Sigmoid colon (tissue), 6 donors: ENCODE measurements at regions not wholly inside any gene's neighbourhood (a gene's known extent, or its start where the extent isn't known, plus 50 kb on each side); places are given as distances from the start of the nearest gene placed in this dataset.

Experiments used
- DNase-seq: peaks from one replicate; pipeline ENCODE4 v3.0.0-alpha.2; 2019
- H3K27ac ChIP-seq, 4 donors: fragments of 200-600 bp; sonication (generic); one replicate each; pipeline ENCODE4 v1.5.1; 2016 to 2019; ENCODE audit warnings: mild to moderate bottlenecking in 1 of 4
- H3K27me3 ChIP-seq, 3 donors: fragments of 200-600 bp; sonication (generic); one replicate each; pipeline ENCODE4 v1.5.1; 2019; ENCODE audit warnings: mild to moderate bottlenecking in 1 of 3
- H3K36me3 ChIP-seq, 4 donors: fragments of 200-600 bp; sonication (generic); one replicate each; pipeline ENCODE4 v1.5.1; 2016 to 2019
- H3K4me1 ChIP-seq, 4 donors: fragments of 200-600 bp; sonication (generic); one replicate each; pipeline ENCODE4 v1.5.1; 2017 to 2019
- H3K4me3 ChIP-seq, 4 donors: fragments of 200-600 bp; sonication (generic); one replicate each; pipeline ENCODE4 v1.5.1; 2017 to 2019; ENCODE audit warnings: mild to moderate bottlenecking in 2 of 4, moderate library complexity in 1 of 4
- H3K9me3 ChIP-seq, 4 donors: fragments of 200-600 bp in 3 of 4; sonication (generic) in 3 of 4; one replicate each; pipeline versions ENCODE4 v1.5.1 to v1.6.1; 2013 to 2019
- EP300 ChIP-seq, 4 donors: sonication (generic); formaldehyde crosslinking; IDR thresholded peaks; one replicate each; pipeline ENCODE4 v1.6.1; 2017; ENCODE audit warnings: antibody characterized with exemption in 4 of 4
- POLR2A ChIP-seq, 2 donors: fragments of 450-650 bp; IDR thresholded peaks; one replicate each; pipeline ENCODE4 v1.6.1; 2016; ENCODE audit warnings: antibody characterized with exemption in 2 of 2, mild to moderate bottlenecking in 2 of 2, moderate library complexity in 2 of 2
- POLR2AphosphoS5 ChIP-seq, 4 donors: sonication (generic); formaldehyde crosslinking; IDR thresholded peaks; one replicate each; pipeline ENCODE4 v1.6.1; 2017; ENCODE audit warnings: antibody characterized with exemption in 4 of 4
- WGBS, 2 donors: extraction: QIAGEN DNeasy Blood & Tissue Kit; methylation state at CpG; one replicate each; pipeline ENCODE4 v1.1.7; 2013; 5-methylcytosine and 5-hydroxymethylcytosine counted together
- intact Hi-C: fragments of 100-400 bp; cut with DNase I; formaldehyde crosslinking; loops from one replicate; pipeline ENCODE4 v1.15.1; 2023
- TF ChIP-seq, protein P1 (sequence below), 4 experiments: fragments of 450-650 bp in 3 of 4; fragments of 200-600 bp in 1 of 4; IDR thresholded peaks; one replicate each; pipeline ENCODE4 v1.5.1; 2016 to 2019; ENCODE audit warnings: antibody characterized with exemption in 4 of 4, mild to moderate bottlenecking in 3 of 4, moderate library complexity in 2 of 4
- donor health status: healthy with polysubstance abuse.
- donor health status: healthy.

DNA sequence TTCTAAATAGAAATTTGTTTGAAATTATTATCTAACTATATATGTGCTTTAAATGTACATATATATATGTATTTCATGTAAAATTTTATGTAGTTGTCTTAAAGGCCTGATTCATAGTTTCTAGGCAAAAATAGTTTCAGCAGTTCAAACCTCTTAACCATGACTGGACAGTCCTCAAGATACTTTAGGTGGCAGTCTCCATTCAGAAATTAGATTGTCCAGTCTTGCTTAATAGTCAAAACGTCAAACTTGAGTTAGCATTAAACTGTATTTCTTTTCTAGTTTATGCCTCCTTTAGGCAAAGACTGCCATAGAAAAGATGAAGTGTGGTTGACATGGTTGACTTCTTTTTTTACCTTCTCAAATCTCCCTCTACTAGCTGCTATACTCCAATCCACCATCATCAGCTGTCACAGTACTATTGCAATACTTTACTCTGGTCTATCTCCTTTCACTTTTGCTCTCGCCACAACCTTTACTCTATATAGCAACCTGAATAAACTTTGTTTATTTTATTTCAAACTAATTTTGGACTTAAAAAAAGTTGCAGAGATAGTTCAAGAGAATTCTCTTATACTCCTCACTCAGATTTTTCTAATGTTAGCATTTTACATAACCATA, 395.6 kb upstream of the DIPK2B start:
- TF ChIP-seq, protein P1, sequence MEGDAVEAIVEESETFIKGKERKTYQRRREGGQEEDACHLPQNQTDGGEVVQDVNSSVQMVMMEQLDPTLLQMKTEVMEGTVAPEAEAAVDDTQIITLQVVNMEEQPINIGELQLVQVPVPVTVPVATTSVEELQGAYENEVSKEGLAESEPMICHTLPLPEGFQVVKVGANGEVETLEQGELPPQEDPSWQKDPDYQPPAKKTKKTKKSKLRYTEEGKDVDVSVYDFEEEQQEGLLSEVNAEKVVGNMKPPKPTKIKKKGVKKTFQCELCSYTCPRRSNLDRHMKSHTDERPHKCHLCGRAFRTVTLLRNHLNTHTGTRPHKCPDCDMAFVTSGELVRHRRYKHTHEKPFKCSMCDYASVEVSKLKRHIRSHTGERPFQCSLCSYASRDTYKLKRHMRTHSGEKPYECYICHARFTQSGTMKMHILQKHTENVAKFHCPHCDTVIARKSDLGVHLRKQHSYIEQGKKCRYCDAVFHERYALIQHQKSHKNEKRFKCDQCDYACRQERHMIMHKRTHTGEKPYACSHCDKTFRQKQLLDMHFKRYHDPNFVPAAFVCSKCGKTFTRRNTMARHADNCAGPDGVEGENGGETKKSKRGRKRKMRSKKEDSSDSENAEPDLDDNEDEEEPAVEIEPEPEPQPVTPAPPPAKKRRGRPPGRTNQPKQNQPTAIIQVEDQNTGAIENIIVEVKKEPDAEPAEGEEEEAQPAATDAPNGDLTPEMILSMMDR (IDR thresholded peaks at IDR 0.05), result no peak
- TF ChIP-seq POLR2AphosphoS5 (IDR thresholded peaks at IDR 0.05) (no peak), EP300 (IDR thresholded peaks at IDR 0.05) (no peak), POLR2A (IDR thresholded peaks at IDR 0.05) (no peak)
- WGBS, 2 donors, result 80 to 82% methylated on average over 2 of the region's 2 CpGs

DNA sequence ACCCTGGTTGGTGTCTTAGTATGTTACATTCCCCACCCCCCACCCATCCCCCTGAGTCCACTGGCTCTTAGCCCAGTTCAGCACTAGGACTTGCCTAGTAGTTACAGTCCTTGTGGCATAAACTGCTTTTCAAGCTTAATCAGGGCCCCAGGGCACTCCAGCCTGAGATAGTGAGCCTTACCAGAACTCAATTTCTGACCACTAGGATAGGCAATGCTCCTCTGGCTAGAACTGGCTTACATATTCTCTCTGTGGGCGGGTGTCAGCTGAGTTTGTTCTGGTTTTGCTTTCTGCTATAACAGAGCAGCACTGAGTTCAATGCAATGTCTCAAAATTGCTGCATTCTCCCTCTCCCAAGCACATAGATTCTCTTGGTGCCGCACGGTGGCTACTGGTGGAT, 391.4 kb upstream of the DIPK2B start:
- TF ChIP-seq POLR2A (IDR thresholded peaks at IDR 0.05), result no peak
- TF ChIP-seq POLR2AphosphoS5 (IDR thresholded peaks at IDR 0.05), result no peak
- 96 to 98% methylated on average over 3 of the region's 3 CpGs for WGBS, 2 donors
- no peak for DNase-seq

More for the DNA sequence above, 395.6 kb upstream of the DIPK2B start:
- no peaks in the 10 kb centered on the region for H3K36me3 ChIP-seq
- no peak for DNase-seq
- no peak overlapping the region for H3K4me3 ChIP-seq
- intact Hi-C loops, result no loop called here
- H3K27me3 ChIP-seq, result no peaks in the 10 kb centered on the region
- H3K9me3 ChIP-seq, result no peaks in the 10 kb centered on the region
- no peaks in the 10 kb centered on the region for H3K4me1 ChIP-seq
- H3K27ac ChIP-seq, result no peak overlapping the region

DNA sequence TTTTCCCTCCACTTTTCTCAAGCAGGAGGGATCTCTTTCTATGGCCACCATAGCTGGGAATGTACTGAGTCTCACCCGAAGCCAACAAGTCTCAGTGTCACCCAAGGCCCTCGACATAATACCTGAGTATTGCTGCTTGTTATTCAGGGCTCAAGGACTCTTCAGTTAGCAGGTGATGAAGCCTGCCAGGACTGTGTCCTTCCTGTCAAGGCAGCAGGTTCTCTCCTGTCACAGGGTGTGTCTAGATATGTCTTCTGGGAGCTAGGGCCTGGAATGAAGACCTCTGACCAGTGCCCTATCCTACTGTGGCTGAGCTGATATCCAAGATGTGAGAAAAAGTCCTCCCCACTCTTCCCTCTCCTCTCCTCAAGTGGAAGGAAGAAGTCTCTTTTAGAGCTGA, 391.0 kb upstream of the DIPK2B start:
- Histone ChIP-seq H3K4me3 (no peak overlapping the region), H3K27ac (no peak overlapping the region), H3K27me3 (no peaks in the 10 kb centered on the region), H3K9me3 (no peaks in the 10 kb centered on the region), H3K4me1 (no peaks in the 10 kb centered on the region), H3K36me3 (no peaks in the 10 kb centered on the region)
- intact Hi-C loops, result no loop called here
- TF ChIP-seq, protein P1 (IDR thresholded peaks at IDR 0.05), result no peak
- TF ChIP-seq POLR2AphosphoS5 (IDR thresholded peaks at IDR 0.05) (no peak), POLR2A (IDR thresholded peaks at IDR 0.05) (no peak), EP300 (IDR thresholded peaks at IDR 0.05) (no peak)
- DNase-seq, result no peak
- WGBS, 2 donors, result 85 to 93% methylated on average over 2 of the region's 2 CpGs

More for the DNA sequence above, 391.4 kb upstream of the DIPK2B start:
- H3K36me3 ChIP-seq, result no peaks in the 10 kb centered on the region
- intact Hi-C loops, result no loop called here
- no peaks in the 10 kb centered on the region for H3K9me3 ChIP-seq
- H3K27ac ChIP-seq, result no peak overlapping the region
- no peak overlapping the region for H3K4me3 ChIP-seq
- no peaks in the 10 kb centered on the region for H3K4me1 ChIP-seq
- no peaks in the 10 kb centered on the region for H3K27me3 ChIP-seq

DNA sequence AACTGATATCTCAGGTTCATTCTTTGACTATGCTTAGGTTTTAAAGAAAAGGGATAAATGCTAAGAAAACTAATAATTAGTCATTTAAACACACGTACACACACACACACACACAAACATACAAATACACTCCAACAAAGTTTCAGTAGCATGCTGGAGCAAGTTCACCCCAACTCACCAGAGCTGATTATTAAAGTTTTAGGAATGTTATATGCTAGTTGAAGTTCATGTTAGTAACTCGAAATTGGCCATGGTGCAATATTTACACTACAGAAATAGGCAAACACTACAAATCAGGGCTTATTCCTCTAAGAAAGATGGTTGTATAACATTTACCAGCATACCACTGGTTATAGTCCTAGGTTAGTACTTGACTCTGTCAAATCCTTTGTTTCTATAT, 384.0 kb upstream of the DIPK2B start:
- H3K36me3 ChIP-seq, result no peaks in the 10 kb centered on the region
- WGBS, 2 donors, result 71 to 87% methylated on average over 2 of the region's 2 CpGs
- no peaks in the 10 kb centered on the region for H3K4me1 ChIP-seq
- no peaks in the 10 kb centered on the region for H3K27me3 ChIP-seq
- H3K9me3 ChIP-seq, result no peaks in the 10 kb centered on the region
- no peak overlapping the region for H3K27ac ChIP-seq
- intact Hi-C loops, result no loop called here
- TF ChIP-seq EP300 (IDR thresholded peaks at IDR 0.05), result no peak
- no peak for TF ChIP-seq POLR2A (IDR thresholded peaks at IDR 0.05)
- TF ChIP-seq POLR2AphosphoS5 (IDR thresholded peaks at IDR 0.05), result no peak
- TF ChIP-seq, protein P1 (IDR thresholded peaks at IDR 0.05), result no peak
- DNase-seq, result no peak
- no peak overlapping the region for H3K4me3 ChIP-seq

DNA sequence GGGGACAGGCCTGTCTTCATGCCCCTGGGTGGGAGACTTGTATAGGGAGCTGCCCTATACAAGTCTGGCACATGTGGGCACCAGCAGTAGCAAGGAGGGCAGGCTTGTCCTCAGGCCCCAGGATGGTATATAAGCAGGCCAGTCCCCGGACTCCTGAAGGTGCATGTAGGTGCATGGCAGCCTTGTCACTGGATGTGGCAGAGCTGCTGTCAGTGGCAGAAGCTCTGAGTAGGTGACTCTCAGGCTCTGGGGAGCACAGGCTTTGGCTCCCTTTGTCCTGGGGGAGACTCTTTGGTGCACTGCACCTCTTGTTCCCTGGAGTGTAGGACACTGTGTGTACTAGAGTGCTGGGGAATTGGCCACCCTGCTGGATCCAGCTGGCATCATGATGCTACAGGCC, 376.7 kb upstream of the DIPK2B start:
- H3K27me3 ChIP-seq, result no peaks in the 10 kb centered on the region
- DNase-seq, result no peak

More for the DNA sequence above, 376.7 kb upstream of the DIPK2B start:
- Histone ChIP-seq H3K36me3 (no peaks in the 10 kb centered on the region), H3K4me1 (no peaks in the 10 kb centered on the region), H3K9me3 (no peaks in the 10 kb centered on the region), H3K27ac (no peak overlapping the region), H3K4me3 (no peak overlapping the region)
- intact Hi-C loops, result no loop called here
- TF ChIP-seq POLR2A (IDR thresholded peaks at IDR 0.05) (no peak), POLR2AphosphoS5 (IDR thresholded peaks at IDR 0.05) (no peak), EP300 (IDR thresholded peaks at IDR 0.05) (no peak)
- TF ChIP-seq, protein P1 (IDR thresholded peaks at IDR 0.05), result no peak
- WGBS, 2 donors, result 96% methylated on average over 1 of the region's 1 CpG
